ENCODE measurements at regions not wholly inside any gene's neighbourhood (a gene's known extent, or its start where the extent isn't known, plus 50 kb on each side); places are given as distances from the start of the nearest gene placed in this dataset.
A peak's percentile ranks its signal among the peaks of the same experiment; 100 is the strongest.

GRCh38 chr13:99030326-99030725 lies 52.5 kb upstream of the DOCK9 start:
- H3K27me3 ChIP-seq (ENCODE audit: control insufficient read depth, low read length) = peaks cover 10% of the 10 kb centered on the region
- no peak overlapping the region for H3K4me2 ChIP-seq (ENCODE audit: low read length)
- H3K9me3 ChIP-seq (ENCODE audit: control insufficient read depth, insufficient read depth, low read length) = peaks cover 3% of the 10 kb centered on the region; the same call in 1 of the 2 replicates
- H3K4me1 ChIP-seq (ENCODE audit: control insufficient read depth, low read length) = no peaks in the 10 kb centered on the region
- H3K4me3 ChIP-seq (ENCODE audit: low read length) = no peak overlapping the region
- no peaks in the 10 kb centered on the region for H3F3A ChIP-seq (ENCODE audit: control insufficient read depth, insufficient read depth)
- H3K27ac ChIP-seq (ENCODE audit: low read depth, low read length) = no peak overlapping the region
- H3K79me2 ChIP-seq (ENCODE audit: control insufficient read depth, low read length) = no peaks in the 10 kb centered on the region
- no peaks in the 10 kb centered on the region for H4K20me1 ChIP-seq (ENCODE audit: control insufficient read depth, insufficient read depth, low read depth, low read length)
- H3K9me2 ChIP-seq (replicated peaks; ENCODE audit: control insufficient read depth, low read length) = no peaks in the 10 kb centered on the region
- no peaks in the 10 kb centered on the region for H3K36me3 ChIP-seq (ENCODE audit: control insufficient read depth, low read length)
- no peak for TF ChIP-seq CTCF (IDR thresholded peaks at IDR 0.05; ENCODE audit: low read depth, low read length, poor library complexity, severe bottlenecking)
- TF ChIP-seq EZH2phosphoT487 (IDR thresholded peaks at IDR 0.05; ENCODE audit: borderline replicate concordance, low read length) = no peak

DNA sequence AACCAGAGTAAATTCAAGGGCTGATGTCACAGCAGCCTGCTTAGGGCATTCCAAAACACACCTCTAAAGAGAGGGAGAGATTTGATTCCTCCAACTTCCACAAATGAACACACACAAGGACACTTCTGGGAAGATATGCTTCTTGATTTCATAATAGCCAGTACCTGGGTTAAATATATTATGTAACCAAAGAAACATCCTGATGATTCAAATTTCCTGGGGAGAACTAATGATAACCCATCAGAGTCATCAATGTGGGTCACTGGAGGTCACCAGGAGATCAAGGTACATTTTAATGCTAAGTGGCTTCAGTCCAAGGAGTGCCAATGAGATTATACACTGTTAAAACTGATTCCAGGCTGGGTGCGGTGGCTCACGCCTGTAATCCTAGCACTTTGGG lies 54.0 kb upstream of the DOCK9 start:
- Histone ChIP-seq H3K27ac (ENCODE audit: low read depth, low read length) (no peak overlapping the region), H4K20me1 (ENCODE audit: control insufficient read depth, insufficient read depth, low read depth, low read length) (no peaks in the 10 kb centered on the region), H3K4me1 (ENCODE audit: control insufficient read depth, low read length) (no peaks in the 10 kb centered on the region), H3K79me2 (ENCODE audit: control insufficient read depth, low read length) (no peaks in the 10 kb centered on the region), H3K9me2 (replicated peaks; ENCODE audit: control insufficient read depth, low read length) (no peaks in the 10 kb centered on the region), H3K36me3 (ENCODE audit: control insufficient read depth, low read length) (no peaks in the 10 kb centered on the region), H3K9me3 (ENCODE audit: control insufficient read depth, insufficient read depth, low read length) (peaks cover 3% of the 10 kb centered on the region; the same call in 1 of the 2 replicates), H3K4me2 (ENCODE audit: low read length) (no peak overlapping the region), H3F3A (ENCODE audit: control insufficient read depth, insufficient read depth) (no peaks in the 10 kb centered on the region), H3K27me3 (ENCODE audit: control insufficient read depth, low read length) (peaks cover 10% of the 10 kb centered on the region), H3K4me3 (ENCODE audit: low read length) (no peak overlapping the region)
- TF ChIP-seq CTCF (IDR thresholded peaks at IDR 0.05; ENCODE audit: low read depth, low read length, poor library complexity, severe bottlenecking) (no peak), EZH2phosphoT487 (IDR thresholded peaks at IDR 0.05; ENCODE audit: borderline replicate concordance, low read length) (no peak)

DNA sequence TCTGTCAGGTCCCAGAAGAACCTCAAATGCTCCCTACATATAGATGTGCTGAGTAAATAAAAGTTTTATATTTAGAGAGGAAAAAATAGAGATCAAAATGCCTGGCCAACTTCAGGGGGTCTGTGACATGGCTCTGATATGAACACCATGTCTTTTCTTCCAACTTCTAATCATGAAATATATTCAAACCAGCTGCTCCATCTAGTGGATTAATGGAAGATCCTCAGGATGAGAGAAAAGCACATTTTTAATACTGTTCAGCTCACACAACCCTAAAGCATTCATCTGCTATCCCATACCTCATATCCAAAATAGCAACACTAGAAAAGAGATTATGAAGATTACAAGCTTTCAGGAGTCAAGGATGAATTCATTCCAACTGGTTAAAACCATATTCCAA lies 56.0 kb upstream of the DOCK9 start:
- no peaks in the 10 kb centered on the region for H4K20me1 ChIP-seq (ENCODE audit: control insufficient read depth, insufficient read depth, low read depth, low read length)
- TF ChIP-seq CTCF (IDR thresholded peaks at IDR 0.05; ENCODE audit: low read depth, low read length, poor library complexity, severe bottlenecking) = peak; percentile 56
- no peak for TF ChIP-seq EZH2phosphoT487 (IDR thresholded peaks at IDR 0.05; ENCODE audit: borderline replicate concordance, low read length)
- H3K36me3 ChIP-seq (ENCODE audit: control insufficient read depth, low read length) = no peaks in the 10 kb centered on the region
- no peaks in the 10 kb centered on the region for H3K4me1 ChIP-seq (ENCODE audit: control insufficient read depth, low read length)
- H3K4me3 ChIP-seq (ENCODE audit: low read length) = no peak overlapping the region
- H3K27ac ChIP-seq (ENCODE audit: low read depth, low read length) = no peak overlapping the region
- H3K27me3 ChIP-seq (ENCODE audit: control insufficient read depth, low read length) = peaks cover 10% of the 10 kb centered on the region
- H3K9me2 ChIP-seq (replicated peaks; ENCODE audit: control insufficient read depth, low read length) = no peaks in the 10 kb centered on the region
- H3F3A ChIP-seq (ENCODE audit: control insufficient read depth, insufficient read depth) = no peaks in the 10 kb centered on the region
- no peaks in the 10 kb centered on the region for H3K79me2 ChIP-seq (ENCODE audit: control insufficient read depth, low read length)
- no peak overlapping the region for H3K4me2 ChIP-seq (ENCODE audit: low read length)
- H3K9me3 ChIP-seq (ENCODE audit: control insufficient read depth, insufficient read depth, low read length) = peaks cover 3% of the 10 kb centered on the region; the same call in 1 of the 2 replicates
